DMS53 (cell line): ENCODE measurements at regions not wholly inside any gene's neighbourhood (a gene's known extent, or its start where the extent isn't known, plus 50 kb on each side); places are given as distances from the start of the nearest gene placed in this dataset.
"Not testable (repeated sequence)": the region's sequence is repeated elsewhere in the genome, so short reads cannot be mapped to it uniquely, and the experiment has no call there.

Experiments
- DNase-seq: peaks from one replicate; lab custom pipeline; 2025; lab: John Stamatoyannopoulos, UW

- peak; percentile 95 for DNase-seq
Measured at GRCh38 chr7:103244865-103245264, 52.4 kb upstream of the PMPCB start.

- DNase-seq: no peak
Measured at GRCh38 chr7:103240806-103241205, 56.4 kb upstream of the PMPCB start.

GRCh38 chr7:103235824-103236223 lies 61.4 kb upstream of the PMPCB start:
- DNase-seq: not testable (repeated sequence)

GRCh38 chr7:103234877-103235276 lies 62.4 kb upstream of the PMPCB start:
- not testable (repeated sequence) for DNase-seq

GRCh38 chr7:103227787-103228186 lies 69.4 kb upstream of the PMPCB start:
- not testable (repeated sequence) for DNase-seq

GRCh38 chr7:103225798-103226197 lies 71.4 kb upstream of the PMPCB start:
- DNase-seq: not testable (repeated sequence)

- not testable (repeated sequence) for DNase-seq
Measured at GRCh38 chr7:103223065-103223464, 74.2 kb upstream of the NAPEPLD start.

- DNase-seq: not testable (repeated sequence)
Measured at GRCh38 chr7:103211049-103211448, 62.1 kb upstream of the NAPEPLD start.

GRCh38 chr7:103199191-103199590 lies 50.3 kb upstream of the NAPEPLD start:
- peak; percentile 16 for DNase-seq
